ENCODE measurements at regions not wholly inside any gene's neighbourhood (a gene's known extent, or its start where the extent isn't known, plus 50 kb on each side); places are given as distances from the start of the nearest gene placed in this dataset.
A peak's percentile ranks its signal among the peaks of the same experiment; 100 is the strongest.
"Not testable (repeated sequence)": the region's sequence is repeated elsewhere in the genome, so short reads cannot be mapped to it uniquely, and the experiment has no call there.

- no peak for DNase-seq
Observed at GRCh38 chr4:81375745-81376144, 96.0 kb downstream of the RASGEF1B start.

- DNase-seq: no peak
Observed at GRCh38 chr4:81369886-81370285, 101.8 kb downstream of the RASGEF1B start.

GRCh38 chr4:81366779-81367178 is 104.9 kb downstream of the RASGEF1B start:
- DNase-seq: no peak

- no peak for DNase-seq
Observed at GRCh38 chr4:81360737-81361136, 111.0 kb downstream of the RASGEF1B start.

GRCh38 chr4:81359207-81359606 is 112.5 kb downstream of the RASGEF1B start:
- no peak for DNase-seq

GRCh38 chr4:81358154-81358553 is 113.6 kb downstream of the RASGEF1B start:
- DNase-seq: no peak

- DNase-seq: no peak
Observed at GRCh38 chr4:81356621-81357020, 115.1 kb downstream of the RASGEF1B start.

- DNase-seq: no peak
Observed at GRCh38 chr4:81355136-81355535, 116.6 kb downstream of the RASGEF1B start.

GRCh38 chr4:81353861-81354260 is 117.8 kb downstream of the RASGEF1B start:
- no peak for DNase-seq

GRCh38 chr4:81352446-81352835 is 119.3 kb downstream of the RASGEF1B start:
- no peak for DNase-seq

- peak in 1 of 2 experiments; percentile 51 for DNase-seq
Observed at GRCh38 chr4:81351654-81352445, 119.9 kb downstream of the RASGEF1B start.

GRCh38 chr4:81350040-81350439 is 121.7 kb downstream of the RASGEF1B start:
- DNase-seq: no peak

- no peak for DNase-seq
Observed at GRCh38 chr4:81348778-81349094, 123.0 kb downstream of the RASGEF1B start.

- no peak for DNase-seq
Observed at GRCh38 chr4:81348086-81348777, 123.5 kb downstream of the RASGEF1B start.

- no peak for DNase-seq
Observed at GRCh38 chr4:81346719-81347118, 125.0 kb downstream of the RASGEF1B start.

- no peak for DNase-seq
Observed at GRCh38 chr4:81343536-81343935, 128.2 kb downstream of the RASGEF1B start.

- DNase-seq: no peak
Observed at GRCh38 chr4:81343046-81343445, 128.0 kb upstream of the PRKG2 start.

- DNase-seq: no peak
Observed at GRCh38 chr4:81337211-81337610, 122.2 kb upstream of the PRKG2 start.

- DNase-seq: no peak
Observed at GRCh38 chr4:81335122-81335912, 120.3 kb upstream of the PRKG2 start.

- no peak for DNase-seq
Observed at GRCh38 chr4:81330018-81330417, 115.0 kb upstream of the PRKG2 start.

- DNase-seq: no peak
Observed at GRCh38 chr4:81326581-81326980, 111.6 kb upstream of the PRKG2 start.

GRCh38 chr4:81324594-81324993 is 109.6 kb upstream of the PRKG2 start:
- not testable (repeated sequence) for DNase-seq

- no peak for DNase-seq
Observed at GRCh38 chr4:81319657-81320056, 104.6 kb upstream of the PRKG2 start.

Data from NCI-H526 (cell line).